C4-2B (cell line): ENCODE measurements at regions not wholly inside any gene's neighbourhood (a gene's known extent, or its start where the extent isn't known, plus 50 kb on each side); places are given as distances from the start of the nearest gene placed in this dataset.

Experiments
- ZFX ChIP-seq: fragments of 450-650 bp; IDR thresholded peaks from 2 replicates; pipeline ENCODE4 v1.6.1; 2017
- TF ChIP-seq, protein P1 (sequence below): fragments of 450-650 bp; conservative IDR thresholded peaks from 2 replicates; pipeline ENCODE4 v1.5.1; 2017; ENCODE audit warnings: mild to moderate bottlenecking

DNA sequence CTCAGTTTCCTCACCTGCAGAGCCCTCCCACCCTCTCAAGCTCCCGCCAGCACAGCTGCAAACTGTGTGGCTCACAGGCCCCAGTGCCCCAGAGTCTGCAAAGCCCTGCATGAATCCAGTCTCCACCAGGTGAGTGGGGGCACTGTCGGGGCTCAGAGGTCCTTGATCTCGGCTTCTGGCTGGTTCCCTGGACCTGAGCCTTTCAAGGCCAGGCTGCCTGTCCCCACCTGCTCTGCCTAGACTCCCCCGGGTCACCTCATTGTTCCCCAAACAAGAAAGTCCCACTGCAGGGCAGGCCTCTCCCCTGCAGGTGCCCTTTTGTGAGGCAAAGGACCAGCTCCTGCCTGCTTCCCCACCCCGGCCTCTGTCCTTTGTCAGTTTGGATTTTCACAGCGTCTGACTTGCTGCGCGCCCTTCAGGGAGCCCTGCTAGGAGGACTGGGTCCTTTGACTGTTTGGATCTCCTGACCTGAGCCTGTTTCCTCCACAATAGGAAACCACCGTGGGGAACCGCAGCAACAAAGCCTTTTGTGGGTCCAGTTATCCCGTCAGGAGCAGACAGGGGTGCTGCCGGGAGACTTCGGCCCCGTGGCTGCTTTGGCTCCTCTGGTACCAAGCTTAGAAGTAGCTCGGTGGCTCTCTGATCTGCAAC is 200.5 kb upstream of the HDAC4 start:
- TF ChIP-seq, protein P1, sequence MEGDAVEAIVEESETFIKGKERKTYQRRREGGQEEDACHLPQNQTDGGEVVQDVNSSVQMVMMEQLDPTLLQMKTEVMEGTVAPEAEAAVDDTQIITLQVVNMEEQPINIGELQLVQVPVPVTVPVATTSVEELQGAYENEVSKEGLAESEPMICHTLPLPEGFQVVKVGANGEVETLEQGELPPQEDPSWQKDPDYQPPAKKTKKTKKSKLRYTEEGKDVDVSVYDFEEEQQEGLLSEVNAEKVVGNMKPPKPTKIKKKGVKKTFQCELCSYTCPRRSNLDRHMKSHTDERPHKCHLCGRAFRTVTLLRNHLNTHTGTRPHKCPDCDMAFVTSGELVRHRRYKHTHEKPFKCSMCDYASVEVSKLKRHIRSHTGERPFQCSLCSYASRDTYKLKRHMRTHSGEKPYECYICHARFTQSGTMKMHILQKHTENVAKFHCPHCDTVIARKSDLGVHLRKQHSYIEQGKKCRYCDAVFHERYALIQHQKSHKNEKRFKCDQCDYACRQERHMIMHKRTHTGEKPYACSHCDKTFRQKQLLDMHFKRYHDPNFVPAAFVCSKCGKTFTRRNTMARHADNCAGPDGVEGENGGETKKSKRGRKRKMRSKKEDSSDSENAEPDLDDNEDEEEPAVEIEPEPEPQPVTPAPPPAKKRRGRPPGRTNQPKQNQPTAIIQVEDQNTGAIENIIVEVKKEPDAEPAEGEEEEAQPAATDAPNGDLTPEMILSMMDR = no peak
- TF ChIP-seq ZFX = no peak
